HEK293 (cell line): ENCODE measurements at regions not wholly inside any gene's neighbourhood (a gene's known extent, or its start where the extent isn't known, plus 50 kb on each side); places are given as distances from the start of the nearest gene placed in this dataset.

Source experiments
- CTCF ChIP-seq: fragments of 450-650 bp; formaldehyde crosslinking; IDR thresholded peaks from 2 replicates; pipeline ENCODE4 v1.5.1; 2016; ENCODE audit warnings: missing biosample characterization, missing genetic modification characterization
- HOXA7 ChIP-seq: sonication (generic); formaldehyde crosslinking; IDR thresholded peaks from 2 replicates; pipeline ENCODE4 v1.8.1; 2022; ENCODE audit warnings: missing genetic modification reagents, borderline replicate concordance
- KLF17 ChIP-seq: fragments of 450-650 bp; formaldehyde crosslinking; IDR thresholded peaks from 2 replicates; pipeline ENCODE4 v1.5.1; 2016; ENCODE audit warnings: missing biosample characterization, missing genetic modification characterization
- PATZ1 ChIP-seq: fragments of 450-650 bp; formaldehyde crosslinking; IDR thresholded peaks from 2 replicates; pipeline ENCODE4 v1.5.1; 2016; ENCODE audit warnings: missing biosample characterization, missing genetic modification characterization
- YY1 ChIP-seq: fragments of 450-650 bp; formaldehyde crosslinking; IDR thresholded peaks from 2 replicates; pipeline ENCODE4 v1.5.1; 2018; ENCODE audit warnings: missing biosample characterization, missing genetic modification characterization
- ZBTB8A ChIP-seq: fragments of 450-650 bp; formaldehyde crosslinking; IDR thresholded peaks from 2 replicates; pipeline ENCODE4 v1.5.1; 2016; ENCODE audit warnings: missing biosample characterization, missing genetic modification characterization
- ZNF121 ChIP-seq: fragments of 450-650 bp; formaldehyde crosslinking; IDR thresholded peaks from 2 replicates; pipeline ENCODE4 v1.5.1; 2016; ENCODE audit warnings: missing biosample characterization, missing genetic modification characterization
- ZNF274 ChIP-seq, 2 experiments: fragments of 200-500 bp in 1 of 2; fragments of 450-650 bp in 1 of 2; sonication (Bioruptor generic) in 1 of 2; formaldehyde crosslinking in 1 of 2; IDR thresholded peaks; 2 replicates each; pipeline versions ENCODE4 v1.5.1 to v1.6.1; 2014 to 2016; ENCODE audit warnings: borderline replicate concordance in 1 of 2, inconsistent platforms in 1 of 2, low read length in 1 of 2, missing biosample characterization in 1 of 2, missing genetic modification characterization in 1 of 2
- ZNF292 ChIP-seq: fragments of 450-650 bp; formaldehyde crosslinking; IDR thresholded peaks from 2 replicates; pipeline ENCODE4 v1.5.1; 2016; ENCODE audit warnings: low read depth, missing biosample characterization, missing genetic modification characterization, borderline replicate concordance
- TF ChIP-seq, protein P1 (sequence below): fragments of 450-650 bp; formaldehyde crosslinking; IDR thresholded peaks from 2 replicates; pipeline ENCODE4 v1.5.1; 2016; ENCODE audit warnings: missing biosample characterization, missing genetic modification characterization
- TF ChIP-seq, protein P2 (sequence below): fragments of 450-650 bp; formaldehyde crosslinking; IDR thresholded peaks from 2 replicates; pipeline ENCODE4 v1.5.1; 2016; ENCODE audit warnings: missing biosample characterization, missing genetic modification characterization
- TF ChIP-seq, protein P3 (sequence below): fragments of 450-650 bp; formaldehyde crosslinking; IDR thresholded peaks from 2 replicates; pipeline ENCODE4 v1.5.1; 2016; ENCODE audit warnings: missing biosample characterization, missing genetic modification characterization, borderline replicate concordance

DNA sequence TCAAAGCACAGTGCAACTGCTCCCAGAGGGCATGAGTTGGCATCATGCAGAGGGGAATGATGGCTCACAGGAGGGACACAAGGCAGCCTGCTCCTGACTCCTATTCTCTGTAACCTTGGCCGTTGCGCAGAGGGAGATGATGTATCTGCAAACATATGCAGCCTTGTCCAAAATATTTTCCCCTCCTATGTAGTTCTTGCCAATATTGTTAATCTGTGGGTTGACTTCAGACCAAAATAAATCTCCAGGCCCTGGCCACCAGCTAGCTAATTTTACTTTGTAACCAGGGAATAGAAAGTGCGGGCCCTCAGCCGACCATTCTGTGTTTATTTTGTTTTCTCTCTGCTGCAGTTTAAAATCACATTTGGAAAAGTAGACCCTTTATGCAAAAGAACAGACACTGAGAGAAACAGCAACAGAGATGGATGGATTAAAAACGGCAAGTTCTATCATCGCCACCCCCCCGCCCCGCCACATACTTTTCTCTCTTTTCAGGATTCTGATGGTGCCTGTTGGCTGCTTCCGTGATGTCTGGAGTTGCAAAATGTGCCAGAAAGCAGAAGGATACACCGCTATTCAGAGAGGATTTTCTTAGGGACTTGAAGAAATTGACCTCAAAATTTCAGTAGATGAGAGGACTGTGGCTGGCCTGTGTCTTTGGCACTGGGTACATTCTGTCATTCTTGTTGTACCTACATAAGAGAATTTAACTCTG is 185.3 kb upstream of the BCOR start:
- TF ChIP-seq ZNF274 (IDR thresholded peaks at IDR 0.05; ENCODE audit: low read length) (no peak), ZNF274 (tag by site-specific recombination; IDR thresholded peaks at IDR 0.05; ENCODE audit: borderline replicate concordance) (no peak), HOXA7 (no peak), ZBTB8A (tag by site-specific recombination) (no peak), YY1 (no peak), KLF17 (tag by site-specific recombination) (no peak), PATZ1 (tag by site-specific recombination) (no peak), ZNF292 (tag by site-specific recombination) (no peak), CTCF (no peak), ZNF121 (tag by site-specific recombination) (no peak)
- TF ChIP-seq, protein P1, sequence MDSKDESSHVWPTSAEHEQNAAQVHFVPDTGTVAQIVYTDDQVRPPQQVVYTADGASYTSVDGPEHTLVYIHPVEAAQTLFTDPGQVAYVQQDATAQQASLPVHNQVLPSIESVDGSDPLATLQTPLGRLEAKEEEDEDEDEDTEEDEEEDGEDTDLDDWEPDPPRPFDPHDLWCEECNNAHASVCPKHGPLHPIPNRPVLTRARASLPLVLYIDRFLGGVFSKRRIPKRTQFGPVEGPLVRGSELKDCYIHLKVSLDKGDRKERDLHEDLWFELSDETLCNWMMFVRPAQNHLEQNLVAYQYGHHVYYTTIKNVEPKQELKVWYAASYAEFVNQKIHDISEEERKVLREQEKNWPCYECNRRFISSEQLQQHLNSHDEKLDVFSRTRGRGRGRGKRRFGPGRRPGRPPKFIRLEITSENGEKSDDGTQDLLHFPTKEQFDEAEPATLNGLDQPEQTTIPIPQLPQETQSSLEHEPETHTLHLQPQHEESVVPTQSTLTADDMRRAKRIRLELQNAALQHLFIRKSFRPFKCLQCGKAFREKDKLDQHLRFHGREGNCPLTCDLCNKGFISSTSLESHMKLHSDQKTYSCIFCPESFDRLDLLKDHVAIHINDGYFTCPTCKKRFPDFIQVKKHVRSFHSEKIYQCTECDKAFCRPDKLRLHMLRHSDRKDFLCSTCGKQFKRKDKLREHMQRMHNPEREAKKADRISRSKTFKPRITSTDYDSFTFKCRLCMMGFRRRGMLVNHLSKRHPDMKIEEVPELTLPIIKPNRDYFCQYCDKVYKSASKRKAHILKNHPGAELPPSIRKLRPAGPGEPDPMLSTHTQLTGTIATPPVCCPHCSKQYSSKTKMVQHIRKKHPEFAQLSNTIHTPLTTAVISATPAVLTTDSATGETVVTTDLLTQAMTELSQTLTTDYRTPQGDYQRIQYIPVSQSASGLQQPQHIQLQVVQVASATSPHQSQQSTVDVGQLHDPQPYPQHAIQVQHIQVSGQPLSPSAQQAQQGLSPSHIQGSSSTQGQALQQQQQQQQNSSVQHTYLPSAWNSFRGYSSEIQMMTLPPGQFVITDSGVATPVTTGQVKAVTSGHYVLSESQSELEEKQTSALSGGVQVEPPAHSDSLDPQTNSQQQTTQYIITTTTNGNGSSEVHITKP: no peak
- TF ChIP-seq, protein P2, sequence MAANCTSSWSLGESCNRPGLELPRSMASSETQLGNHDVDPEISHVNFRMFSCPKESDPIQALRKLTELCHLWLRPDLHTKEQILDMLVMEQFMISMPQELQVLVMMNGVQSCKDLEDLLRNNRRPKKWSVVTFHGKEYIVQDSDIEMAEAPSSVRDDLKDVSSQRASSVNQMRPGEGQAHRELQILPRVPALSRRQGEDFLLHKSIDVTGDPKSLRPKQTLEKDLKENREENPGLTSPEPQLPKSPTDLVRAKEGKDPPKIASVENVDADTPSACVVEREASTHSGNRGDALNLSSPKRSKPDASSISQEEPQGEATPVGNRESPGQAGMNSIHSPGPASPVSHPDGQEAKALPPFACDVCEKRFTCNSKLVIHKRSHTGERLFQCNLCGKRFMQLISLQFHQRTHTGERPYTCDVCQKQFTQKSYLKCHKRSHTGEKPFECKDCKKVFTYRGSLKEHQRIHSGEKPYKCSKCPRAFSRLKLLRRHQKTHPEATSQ (tag by site-specific recombination): no peak
- TF ChIP-seq, protein P3, sequence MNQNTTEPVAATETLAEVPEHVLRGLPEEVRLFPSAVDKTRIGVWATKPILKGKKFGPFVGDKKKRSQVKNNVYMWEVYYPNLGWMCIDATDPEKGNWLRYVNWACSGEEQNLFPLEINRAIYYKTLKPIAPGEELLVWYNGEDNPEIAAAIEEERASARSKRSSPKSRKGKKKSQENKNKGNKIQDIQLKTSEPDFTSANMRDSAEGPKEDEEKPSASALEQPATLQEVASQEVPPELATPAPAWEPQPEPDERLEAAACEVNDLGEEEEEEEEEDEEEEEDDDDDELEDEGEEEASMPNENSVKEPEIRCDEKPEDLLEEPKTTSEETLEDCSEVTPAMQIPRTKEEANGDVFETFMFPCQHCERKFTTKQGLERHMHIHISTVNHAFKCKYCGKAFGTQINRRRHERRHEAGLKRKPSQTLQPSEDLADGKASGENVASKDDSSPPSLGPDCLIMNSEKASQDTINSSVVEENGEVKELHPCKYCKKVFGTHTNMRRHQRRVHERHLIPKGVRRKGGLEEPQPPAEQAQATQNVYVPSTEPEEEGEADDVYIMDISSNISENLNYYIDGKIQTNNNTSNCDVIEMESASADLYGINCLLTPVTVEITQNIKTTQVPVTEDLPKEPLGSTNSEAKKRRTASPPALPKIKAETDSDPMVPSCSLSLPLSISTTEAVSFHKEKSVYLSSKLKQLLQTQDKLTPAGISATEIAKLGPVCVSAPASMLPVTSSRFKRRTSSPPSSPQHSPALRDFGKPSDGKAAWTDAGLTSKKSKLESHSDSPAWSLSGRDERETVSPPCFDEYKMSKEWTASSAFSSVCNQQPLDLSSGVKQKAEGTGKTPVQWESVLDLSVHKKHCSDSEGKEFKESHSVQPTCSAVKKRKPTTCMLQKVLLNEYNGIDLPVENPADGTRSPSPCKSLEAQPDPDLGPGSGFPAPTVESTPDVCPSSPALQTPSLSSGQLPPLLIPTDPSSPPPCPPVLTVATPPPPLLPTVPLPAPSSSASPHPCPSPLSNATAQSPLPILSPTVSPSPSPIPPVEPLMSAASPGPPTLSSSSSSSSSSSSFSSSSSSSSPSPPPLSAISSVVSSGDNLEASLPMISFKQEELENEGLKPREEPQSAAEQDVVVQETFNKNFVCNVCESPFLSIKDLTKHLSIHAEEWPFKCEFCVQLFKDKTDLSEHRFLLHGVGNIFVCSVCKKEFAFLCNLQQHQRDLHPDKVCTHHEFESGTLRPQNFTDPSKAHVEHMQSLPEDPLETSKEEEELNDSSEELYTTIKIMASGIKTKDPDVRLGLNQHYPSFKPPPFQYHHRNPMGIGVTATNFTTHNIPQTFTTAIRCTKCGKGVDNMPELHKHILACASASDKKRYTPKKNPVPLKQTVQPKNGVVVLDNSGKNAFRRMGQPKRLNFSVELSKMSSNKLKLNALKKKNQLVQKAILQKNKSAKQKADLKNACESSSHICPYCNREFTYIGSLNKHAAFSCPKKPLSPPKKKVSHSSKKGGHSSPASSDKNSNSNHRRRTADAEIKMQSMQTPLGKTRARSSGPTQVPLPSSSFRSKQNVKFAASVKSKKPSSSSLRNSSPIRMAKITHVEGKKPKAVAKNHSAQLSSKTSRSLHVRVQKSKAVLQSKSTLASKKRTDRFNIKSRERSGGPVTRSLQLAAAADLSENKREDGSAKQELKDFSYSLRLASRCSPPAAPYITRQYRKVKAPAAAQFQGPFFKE (tag by site-specific recombination): no peak
